ELF-1 (cell line): ENCODE measurements at regions not wholly inside any gene's neighbourhood (a gene's known extent, or its start where the extent isn't known, plus 50 kb on each side); places are given as distances from the start of the nearest gene placed in this dataset.
A peak's percentile ranks its signal among the peaks of the same experiment; 100 is the strongest.
"Not testable (repeated sequence)": the region's sequence is repeated elsewhere in the genome, so short reads cannot be mapped to it uniquely, and the experiment has no call there.

ENCODE experiments used
- DNase-seq: peaks from one replicate; pipeline ENCODE4 v3.0.0-alpha.2; 2016; ENCODE audit warnings: low read depth, low spot score

- no peak for DNase-seq
These were observed 2033.9 kb upstream of the PCDH20 start for GRCh38 chr13:63449550-63449949.

GRCh38 chr13:63448692-63449091 lies 2033.0 kb upstream of the PCDH20 start:
- no peak for DNase-seq

GRCh38 chr13:63446329-63446728 lies 2030.7 kb upstream of the PCDH20 start:
- no peak for DNase-seq

- DNase-seq, result not testable (repeated sequence)
These were observed 2028.6 kb upstream of the PCDH20 start for GRCh38 chr13:63444225-63444624.

GRCh38 chr13:63438951-63439350 lies 2023.3 kb upstream of the PCDH20 start:
- peak; percentile 29 for DNase-seq

GRCh38 chr13:63436325-63436668 lies 2020.6 kb upstream of the PCDH20 start:
- DNase-seq, result no peak

GRCh38 chr13:63435667-63436324 lies 2020.1 kb upstream of the PCDH20 start:
- no peak for DNase-seq

GRCh38 chr13:63433546-63434150 lies 2018.0 kb upstream of the PCDH20 start:
- DNase-seq, result no peak

GRCh38 chr13:63427170-63427569 lies 2011.5 kb upstream of the PCDH20 start:
- no peak for DNase-seq

GRCh38 chr13:63425131-63425530 lies 2009.5 kb upstream of the PCDH20 start:
- no peak for DNase-seq

- DNase-seq, result no peak
These were observed 2005.5 kb upstream of the PCDH20 start for GRCh38 chr13:63421123-63421522.

GRCh38 chr13:63420685-63421084 lies 2005.0 kb upstream of the PCDH20 start:
- no peak for DNase-seq

- no peak for DNase-seq
These were observed 1998.6 kb upstream of the PCDH20 start for GRCh38 chr13:63414247-63414646.

- no peak for DNase-seq
These were observed 1994.2 kb upstream of the PCDH20 start for GRCh38 chr13:63409791-63410351.

- no peak for DNase-seq
These were observed 1992.9 kb upstream of the PCDH20 start for GRCh38 chr13:63408331-63409189.

GRCh38 chr13:63403733-63404132 lies 1988.1 kb upstream of the PCDH20 start:
- no peak for DNase-seq

GRCh38 chr13:63396746-63397145 lies 1981.1 kb upstream of the PCDH20 start:
- DNase-seq, result no peak

- no peak for DNase-seq
These were observed 1977.5 kb upstream of the PCDH20 start for GRCh38 chr13:63393112-63393511.

GRCh38 chr13:63389756-63390155 lies 1974.1 kb upstream of the PCDH20 start:
- no peak for DNase-seq

- DNase-seq, result no peak
These were observed 1965.6 kb upstream of the PCDH20 start for GRCh38 chr13:63381078-63381859.

GRCh38 chr13:63377986-63378385 lies 1962.3 kb upstream of the PCDH20 start:
- DNase-seq, result no peak

- DNase-seq, result no peak
These were observed 1954.5 kb upstream of the PCDH20 start for GRCh38 chr13:63370101-63370500.
